Liver (tissue), 3 donors: ENCODE measurements at regions not wholly inside any gene's neighbourhood (a gene's known extent, or its start where the extent isn't known, plus 50 kb on each side); places are given as distances from the start of the nearest gene placed in this dataset.

Experiments used
- CTCF ChIP-seq: fragments of 150-350 bp; IDR thresholded peaks from 2 replicates; pipeline ENCODE4 v1.5.1; 2017; ENCODE audit warnings: improper control_type of control experiment, low read depth, low read length; ENCODE audit not compliant: missing input control
- JUND ChIP-seq, 2 donors: IDR thresholded peaks; 2 replicates each; pipeline ENCODE4 v1.6.1; 2016; ENCODE audit warnings: antibody characterized with exemption in 2 of 2
- RAD21 ChIP-seq, 2 donors: IDR thresholded peaks; 2 replicates each; pipeline ENCODE4 v1.6.1; 2016; ENCODE audit warnings: antibody characterized with exemption in 2 of 2, mild to moderate bottlenecking in 2 of 2
- TAF1 ChIP-seq: conservative IDR thresholded peaks from 2 replicates; pipeline ENCODE4 v1.6.1; 2016; ENCODE audit warnings: antibody characterized with exemption, mild to moderate bottlenecking
- YY1 ChIP-seq: IDR thresholded peaks from 2 replicates; pipeline ENCODE4 v1.6.1; 2016; ENCODE audit warnings: antibody characterized with exemption, mild to moderate bottlenecking
- ZBTB33 ChIP-seq: IDR thresholded peaks from 2 replicates; pipeline ENCODE4 v1.6.1; 2016; ENCODE audit warnings: antibody characterized with exemption
- TF ChIP-seq, protein P1 (sequence below): IDR thresholded peaks from 2 replicates; pipeline ENCODE4 v1.6.1; 2016; ENCODE audit warnings: antibody characterized with exemption, mild to moderate bottlenecking
- donor health status: healthy.
- donor health status: healthy.

DNA sequence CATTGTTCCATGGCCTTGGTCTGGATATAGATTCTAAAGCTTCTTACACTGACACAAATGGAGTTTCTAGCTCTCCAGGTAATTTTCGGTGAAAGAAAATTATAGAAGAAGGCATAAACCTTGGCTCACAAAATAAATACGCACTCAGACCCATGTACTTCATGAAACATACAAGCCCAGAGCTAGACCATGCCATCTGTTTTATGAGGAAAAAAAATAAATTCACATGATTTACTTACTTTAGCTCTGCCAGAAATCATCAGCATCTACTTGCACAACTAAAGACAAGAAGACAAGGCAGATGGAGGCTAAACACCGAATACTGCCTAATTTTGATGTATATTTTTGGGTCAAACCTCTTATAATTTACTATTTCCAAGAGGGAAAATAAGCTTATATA is 197.4 kb upstream of the KLF14 start:
- TF ChIP-seq CTCF, result no peak
- TF ChIP-seq TAF1, result no peak
- TF ChIP-seq RAD21 (IDR thresholded peaks at IDR 0.05), result no peak
- no peak for TF ChIP-seq ZBTB33
- TF ChIP-seq, protein P1, sequence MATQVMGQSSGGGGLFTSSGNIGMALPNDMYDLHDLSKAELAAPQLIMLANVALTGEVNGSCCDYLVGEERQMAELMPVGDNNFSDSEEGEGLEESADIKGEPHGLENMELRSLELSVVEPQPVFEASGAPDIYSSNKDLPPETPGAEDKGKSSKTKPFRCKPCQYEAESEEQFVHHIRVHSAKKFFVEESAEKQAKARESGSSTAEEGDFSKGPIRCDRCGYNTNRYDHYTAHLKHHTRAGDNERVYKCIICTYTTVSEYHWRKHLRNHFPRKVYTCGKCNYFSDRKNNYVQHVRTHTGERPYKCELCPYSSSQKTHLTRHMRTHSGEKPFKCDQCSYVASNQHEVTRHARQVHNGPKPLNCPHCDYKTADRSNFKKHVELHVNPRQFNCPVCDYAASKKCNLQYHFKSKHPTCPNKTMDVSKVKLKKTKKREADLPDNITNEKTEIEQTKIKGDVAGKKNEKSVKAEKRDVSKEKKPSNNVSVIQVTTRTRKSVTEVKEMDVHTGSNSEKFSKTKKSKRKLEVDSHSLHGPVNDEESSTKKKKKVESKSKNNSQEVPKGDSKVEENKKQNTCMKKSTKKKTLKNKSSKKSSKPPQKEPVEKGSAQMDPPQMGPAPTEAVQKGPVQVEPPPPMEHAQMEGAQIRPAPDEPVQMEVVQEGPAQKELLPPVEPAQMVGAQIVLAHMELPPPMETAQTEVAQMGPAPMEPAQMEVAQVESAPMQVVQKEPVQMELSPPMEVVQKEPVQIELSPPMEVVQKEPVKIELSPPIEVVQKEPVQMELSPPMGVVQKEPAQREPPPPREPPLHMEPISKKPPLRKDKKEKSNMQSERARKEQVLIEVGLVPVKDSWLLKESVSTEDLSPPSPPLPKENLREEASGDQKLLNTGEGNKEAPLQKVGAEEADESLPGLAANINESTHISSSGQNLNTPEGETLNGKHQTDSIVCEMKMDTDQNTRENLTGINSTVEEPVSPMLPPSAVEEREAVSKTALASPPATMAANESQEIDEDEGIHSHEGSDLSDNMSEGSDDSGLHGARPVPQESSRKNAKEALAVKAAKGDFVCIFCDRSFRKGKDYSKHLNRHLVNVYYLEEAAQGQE, result no peak
- no peak for TF ChIP-seq YY1
- no peak for TF ChIP-seq JUND (IDR thresholded peaks at IDR 0.05)
